ENCODE measurements at regions not wholly inside any gene's neighbourhood (a gene's known extent, or its start where the extent isn't known, plus 50 kb on each side); places are given as distances from the start of the nearest gene placed in this dataset.

GRCh38 chr10:43980715-43981114, 332.0 kb upstream of the ZNF32 start:
- no peaks in the 10 kb centered on the region for H3K9me3 ChIP-seq (ENCODE audit: control insufficient read depth, low read depth, low read length)
- H3K27me3 ChIP-seq (ENCODE audit: control insufficient read depth, insufficient read depth, low read length): no peaks in the 10 kb centered on the region
- no peak overlapping the region for H3K4me3 ChIP-seq (ENCODE audit: low read length)
- no peaks in the 10 kb centered on the region for H3K4me1 ChIP-seq (ENCODE audit: control insufficient read depth, insufficient read depth, low read length)
- no peak for DNase-seq
- H3K27ac ChIP-seq (ENCODE audit: low read length): no peak overlapping the region
- no peaks in the 10 kb centered on the region for H3K36me3 ChIP-seq (ENCODE audit: control insufficient read depth, insufficient read depth, low read length)
- WGBS (ENCODE audit: insufficient coverage, low lambda C conversion rate): no CpG with 5 or more reads among the region's 7 CpGs

- H3K27ac ChIP-seq (ENCODE audit: low read length): no peak overlapping the region
- DNase-seq: no peak
- H3K27me3 ChIP-seq (ENCODE audit: control insufficient read depth, insufficient read depth, low read length): no peaks in the 10 kb centered on the region
- no peaks in the 10 kb centered on the region for H3K4me1 ChIP-seq (ENCODE audit: control insufficient read depth, insufficient read depth, low read length)
- no peak overlapping the region for H3K4me3 ChIP-seq (ENCODE audit: low read length)
- no peaks in the 10 kb centered on the region for H3K36me3 ChIP-seq (ENCODE audit: control insufficient read depth, insufficient read depth, low read length)
- no CpG with 5 or more reads among the region's 8 CpGs for WGBS (ENCODE audit: insufficient coverage, low lambda C conversion rate)
- no peaks in the 10 kb centered on the region for H3K9me3 ChIP-seq (ENCODE audit: control insufficient read depth, low read depth, low read length)
Observed at GRCh38 chr10:43980313-43980712, 331.6 kb upstream of the ZNF32 start.

GRCh38 chr10:43979551-43979950, 330.9 kb upstream of the ZNF32 start:
- Histone ChIP-seq H3K27me3 (ENCODE audit: control insufficient read depth, insufficient read depth, low read length) (no peaks in the 10 kb centered on the region), H3K4me3 (ENCODE audit: low read length) (no peak overlapping the region), H3K4me1 (ENCODE audit: control insufficient read depth, insufficient read depth, low read length) (no peaks in the 10 kb centered on the region), H3K27ac (ENCODE audit: low read length) (no peak overlapping the region), H3K36me3 (ENCODE audit: control insufficient read depth, insufficient read depth, low read length) (no peaks in the 10 kb centered on the region), H3K9me3 (ENCODE audit: control insufficient read depth, low read depth, low read length) (no peaks in the 10 kb centered on the region)
- no CpG with 5 or more reads among the region's 3 CpGs for WGBS (ENCODE audit: insufficient coverage, low lambda C conversion rate)
- DNase-seq: no peak

GRCh38 chr10:43978936-43979335, 330.3 kb upstream of the ZNF32 start:
- WGBS (ENCODE audit: insufficient coverage, low lambda C conversion rate): 100% methylated on average over 1 of the region's 9 CpGs
- no peak for DNase-seq
- Histone ChIP-seq H3K36me3 (ENCODE audit: control insufficient read depth, insufficient read depth, low read length) (no peaks in the 10 kb centered on the region), H3K27ac (ENCODE audit: low read length) (no peak overlapping the region), H3K27me3 (ENCODE audit: control insufficient read depth, insufficient read depth, low read length) (no peaks in the 10 kb centered on the region), H3K4me3 (ENCODE audit: low read length) (no peak overlapping the region), H3K4me1 (ENCODE audit: control insufficient read depth, insufficient read depth, low read length) (no peaks in the 10 kb centered on the region), H3K9me3 (ENCODE audit: control insufficient read depth, low read depth, low read length) (no peaks in the 10 kb centered on the region)

GRCh38 chr10:43978091-43978490, 329.4 kb upstream of the ZNF32 start:
- no peaks in the 10 kb centered on the region for H3K9me3 ChIP-seq (ENCODE audit: control insufficient read depth, low read depth, low read length)
- 100% methylated on average over 2 of the region's 5 CpGs for WGBS (ENCODE audit: insufficient coverage, low lambda C conversion rate)
- no peak overlapping the region for H3K4me3 ChIP-seq (ENCODE audit: low read length)
- no peaks in the 10 kb centered on the region for H3K27me3 ChIP-seq (ENCODE audit: control insufficient read depth, insufficient read depth, low read length)
- H3K4me1 ChIP-seq (ENCODE audit: control insufficient read depth, insufficient read depth, low read length): no peaks in the 10 kb centered on the region
- DNase-seq: no peak
- H3K36me3 ChIP-seq (ENCODE audit: control insufficient read depth, insufficient read depth, low read length): no peaks in the 10 kb centered on the region
- H3K27ac ChIP-seq (ENCODE audit: low read length): no peak overlapping the region

- WGBS (ENCODE audit: insufficient coverage, low lambda C conversion rate): no CpG with 5 or more reads among the region's 1 CpG
- Histone ChIP-seq H3K4me1 (ENCODE audit: control insufficient read depth, insufficient read depth, low read length) (no peaks in the 10 kb centered on the region), H3K27ac (ENCODE audit: low read length) (no peak overlapping the region), H3K9me3 (ENCODE audit: control insufficient read depth, low read depth, low read length) (no peaks in the 10 kb centered on the region), H3K4me3 (ENCODE audit: low read length) (no peak overlapping the region), H3K36me3 (ENCODE audit: control insufficient read depth, insufficient read depth, low read length) (no peaks in the 10 kb centered on the region), H3K27me3 (ENCODE audit: control insufficient read depth, insufficient read depth, low read length) (no peaks in the 10 kb centered on the region)
- DNase-seq: no peak
Observed at GRCh38 chr10:43976292-43976691, 327.6 kb upstream of the ZNF32 start.

GRCh38 chr10:43973801-43974200, 325.1 kb upstream of the ZNF32 start:
- Histone ChIP-seq H3K4me1 (ENCODE audit: control insufficient read depth, insufficient read depth, low read length) (no peaks in the 10 kb centered on the region), H3K27ac (ENCODE audit: low read length) (no peak overlapping the region)

GRCh38 chr10:43972976-43973647, 324.4 kb upstream of the ZNF32 start:
- no peaks in the 10 kb centered on the region for H3K9me3 ChIP-seq (ENCODE audit: control insufficient read depth, low read depth, low read length)
- no peak overlapping the region for H3K27ac ChIP-seq (ENCODE audit: low read length)
- no CpG with 5 or more reads among the region's 10 CpGs for WGBS (ENCODE audit: insufficient coverage, low lambda C conversion rate)
- no peaks in the 10 kb centered on the region for H3K4me1 ChIP-seq (ENCODE audit: control insufficient read depth, insufficient read depth, low read length)
- no peaks in the 10 kb centered on the region for H3K27me3 ChIP-seq (ENCODE audit: control insufficient read depth, insufficient read depth, low read length)
- no peaks in the 10 kb centered on the region for H3K36me3 ChIP-seq (ENCODE audit: control insufficient read depth, insufficient read depth, low read length)
- no peak overlapping the region for H3K4me3 ChIP-seq (ENCODE audit: low read length)
- DNase-seq: no peak

More at GRCh38 chr10:43973801-43974200, 325.1 kb upstream of the ZNF32 start:
- no CpG with 5 or more reads among the region's 3 CpGs for WGBS (ENCODE audit: insufficient coverage, low lambda C conversion rate)
- no peak overlapping the region for H3K4me3 ChIP-seq (ENCODE audit: low read length)
- no peak for DNase-seq
- H3K36me3 ChIP-seq (ENCODE audit: control insufficient read depth, insufficient read depth, low read length): no peaks in the 10 kb centered on the region
- H3K9me3 ChIP-seq (ENCODE audit: control insufficient read depth, low read depth, low read length): no peaks in the 10 kb centered on the region
- H3K27me3 ChIP-seq (ENCODE audit: control insufficient read depth, insufficient read depth, low read length): no peaks in the 10 kb centered on the region

GRCh38 chr10:43971981-43972380, 323.3 kb upstream of the ZNF32 start:
- Histone ChIP-seq H3K27ac (ENCODE audit: low read length) (no peak overlapping the region), H3K36me3 (ENCODE audit: control insufficient read depth, insufficient read depth, low read length) (no peaks in the 10 kb centered on the region), H3K27me3 (ENCODE audit: control insufficient read depth, insufficient read depth, low read length) (no peaks in the 10 kb centered on the region), H3K4me3 (ENCODE audit: low read length) (no peak overlapping the region), H3K4me1 (ENCODE audit: control insufficient read depth, insufficient read depth, low read length) (no peaks in the 10 kb centered on the region), H3K9me3 (ENCODE audit: control insufficient read depth, low read depth, low read length) (no peaks in the 10 kb centered on the region)
- no CpG with 5 or more reads among the region's 8 CpGs for WGBS (ENCODE audit: insufficient coverage, low lambda C conversion rate)
- DNase-seq: no peak

- 100% methylated on average over 1 of the region's 5 CpGs for WGBS (ENCODE audit: insufficient coverage, low lambda C conversion rate)
Observed at GRCh38 chr10:43971306-43971705, 322.6 kb upstream of the ZNF32 start.

GRCh38 chr10:43970717-43971116, 322.0 kb upstream of the ZNF32 start:
- no peaks in the 10 kb centered on the region for H3K27me3 ChIP-seq (ENCODE audit: control insufficient read depth, insufficient read depth, low read length)
- no CpG with 5 or more reads among the region's 2 CpGs for WGBS (ENCODE audit: insufficient coverage, low lambda C conversion rate)
- H3K27ac ChIP-seq (ENCODE audit: low read length): no peak overlapping the region
- no peaks in the 10 kb centered on the region for H3K4me1 ChIP-seq (ENCODE audit: control insufficient read depth, insufficient read depth, low read length)
- no peaks in the 10 kb centered on the region for H3K36me3 ChIP-seq (ENCODE audit: control insufficient read depth, insufficient read depth, low read length)
- no peaks in the 10 kb centered on the region for H3K9me3 ChIP-seq (ENCODE audit: control insufficient read depth, low read depth, low read length)
- DNase-seq: no peak
- H3K4me3 ChIP-seq (ENCODE audit: low read length): no peak overlapping the region

More at GRCh38 chr10:43971306-43971705, 322.6 kb upstream of the ZNF32 start:
- no peak for DNase-seq
- H3K27me3 ChIP-seq (ENCODE audit: control insufficient read depth, insufficient read depth, low read length): no peaks in the 10 kb centered on the region
- H3K27ac ChIP-seq (ENCODE audit: low read length): no peak overlapping the region
- H3K4me3 ChIP-seq (ENCODE audit: low read length): no peak overlapping the region
- H3K9me3 ChIP-seq (ENCODE audit: control insufficient read depth, low read depth, low read length): no peaks in the 10 kb centered on the region
- no peaks in the 10 kb centered on the region for H3K4me1 ChIP-seq (ENCODE audit: control insufficient read depth, insufficient read depth, low read length)
- no peaks in the 10 kb centered on the region for H3K36me3 ChIP-seq (ENCODE audit: control insufficient read depth, insufficient read depth, low read length)
